Osteoblast (primary cell): ENCODE measurements at regions not wholly inside any gene's neighbourhood (a gene's known extent, or its start where the extent isn't known, plus 50 kb on each side); places are given as distances from the start of the nearest gene placed in this dataset.

Source experiments
- DNase-seq: peaks from one replicate; pipeline ENCODE4 v3.0.0; 2011; ENCODE audit warnings: low spot score, mixed read lengths; ENCODE audit not compliant: insufficient read length; ENCODE audit errors: missing footprints
- H2AFZ ChIP-seq: 2 replicates; pipeline ENCODE4 v1.6.0; 2011; ENCODE audit warnings: mild to moderate bottlenecking, low read length
- H3K27ac ChIP-seq: 2 replicates; pipeline ENCODE4 v1.5.1; 2011; ENCODE audit warnings: mild to moderate bottlenecking, low read depth, low read length, moderate library complexity
- H3K27me3 ChIP-seq: 2 replicates; pipeline ENCODE4 v1.6.0; 2012; ENCODE audit warnings: mild to moderate bottlenecking, control low read depth, inconsistent platforms, low read length, moderate library complexity; ENCODE audit not compliant: insufficient read depth
- H3K36me3 ChIP-seq: 2 replicates; pipeline ENCODE4 v1.5.1; 2011; ENCODE audit warnings: mild to moderate bottlenecking, low read length, control low read depth, moderate library complexity; ENCODE audit not compliant: insufficient read depth
- H3K4me1 ChIP-seq: 2 replicates; pipeline ENCODE4 v1.5.1; 2011; ENCODE audit warnings: mild to moderate bottlenecking, low read length, control low read depth, moderate library complexity; ENCODE audit not compliant: insufficient read depth
- H3K4me2 ChIP-seq: 2 replicates; pipeline ENCODE4 v1.6.0; 2011; ENCODE audit warnings: mild to moderate bottlenecking, low read length; ENCODE audit not compliant: insufficient read depth
- H3K4me3 ChIP-seq: fragments of 200-600 bp; sonication (generic); 3 replicates; pipeline ENCODE4 v1.5.1; 2012; ENCODE audit warnings: mild to moderate bottlenecking, low read length, inconsistent platforms; ENCODE audit not compliant: insufficient read depth
- H3K79me2 ChIP-seq: 2 replicates; pipeline ENCODE4 v1.6.0; 2012; ENCODE audit warnings: mild to moderate bottlenecking, low read length, control low read depth, inconsistent platforms; ENCODE audit not compliant: insufficient read depth
- H3K9me3 ChIP-seq: 2 replicates; pipeline ENCODE4 v1.5.1; 2011; ENCODE audit warnings: low read depth, low read length, control low read depth
- H4K20me1 ChIP-seq: 2 replicates; pipeline ENCODE4 v1.6.0; 2012; ENCODE audit warnings: mild to moderate bottlenecking, low read length, control low read depth; ENCODE audit not compliant: insufficient read depth
- TF ChIP-seq, protein P1 (sequence below): IDR thresholded peaks from 2 replicates; pipeline ENCODE4 v1.5.1; 2011; ENCODE audit warnings: mild to moderate bottlenecking, low read depth, low read length, moderate library complexity; ENCODE audit errors: extremely low read depth

DNA sequence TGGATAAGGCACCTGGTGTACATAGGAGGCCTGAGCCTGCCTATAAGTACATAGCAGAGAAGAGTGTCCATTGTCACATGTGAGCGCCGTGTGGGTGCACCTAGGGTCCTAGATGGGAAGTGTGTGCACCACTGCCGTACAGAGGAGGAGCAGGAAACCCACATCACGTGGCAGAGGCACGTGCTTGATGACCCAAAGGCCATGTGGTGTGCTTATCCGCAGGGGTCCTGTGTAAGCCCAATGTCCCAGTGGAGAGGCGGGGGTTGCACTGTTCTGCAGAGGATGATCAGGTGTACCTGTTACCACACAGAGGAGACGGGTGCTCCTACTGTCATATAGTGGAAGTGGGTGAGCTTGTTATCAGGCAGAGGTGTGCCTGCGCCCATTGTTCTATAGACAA is 354.1 kb upstream of the IRX2 start:
- DNase-seq: no peak
- no peak overlapping the region for H3K4me3 ChIP-seq
- TF ChIP-seq, protein P1, sequence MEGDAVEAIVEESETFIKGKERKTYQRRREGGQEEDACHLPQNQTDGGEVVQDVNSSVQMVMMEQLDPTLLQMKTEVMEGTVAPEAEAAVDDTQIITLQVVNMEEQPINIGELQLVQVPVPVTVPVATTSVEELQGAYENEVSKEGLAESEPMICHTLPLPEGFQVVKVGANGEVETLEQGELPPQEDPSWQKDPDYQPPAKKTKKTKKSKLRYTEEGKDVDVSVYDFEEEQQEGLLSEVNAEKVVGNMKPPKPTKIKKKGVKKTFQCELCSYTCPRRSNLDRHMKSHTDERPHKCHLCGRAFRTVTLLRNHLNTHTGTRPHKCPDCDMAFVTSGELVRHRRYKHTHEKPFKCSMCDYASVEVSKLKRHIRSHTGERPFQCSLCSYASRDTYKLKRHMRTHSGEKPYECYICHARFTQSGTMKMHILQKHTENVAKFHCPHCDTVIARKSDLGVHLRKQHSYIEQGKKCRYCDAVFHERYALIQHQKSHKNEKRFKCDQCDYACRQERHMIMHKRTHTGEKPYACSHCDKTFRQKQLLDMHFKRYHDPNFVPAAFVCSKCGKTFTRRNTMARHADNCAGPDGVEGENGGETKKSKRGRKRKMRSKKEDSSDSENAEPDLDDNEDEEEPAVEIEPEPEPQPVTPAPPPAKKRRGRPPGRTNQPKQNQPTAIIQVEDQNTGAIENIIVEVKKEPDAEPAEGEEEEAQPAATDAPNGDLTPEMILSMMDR: no peak
- H3K27ac ChIP-seq: no peak overlapping the region
- no peaks in the 10 kb centered on the region for H3K79me2 ChIP-seq
- H3K36me3 ChIP-seq: no peaks in the 10 kb centered on the region
- H3K9me3 ChIP-seq: peaks cover 2% of the 10 kb centered on the region
- no peak overlapping the region for H3K4me2 ChIP-seq
- H2AFZ ChIP-seq: no peak overlapping the region
- H3K4me1 ChIP-seq: no peaks in the 10 kb centered on the region
- no peaks in the 10 kb centered on the region for H4K20me1 ChIP-seq
- no peaks in the 10 kb centered on the region for H3K27me3 ChIP-seq

DNA sequence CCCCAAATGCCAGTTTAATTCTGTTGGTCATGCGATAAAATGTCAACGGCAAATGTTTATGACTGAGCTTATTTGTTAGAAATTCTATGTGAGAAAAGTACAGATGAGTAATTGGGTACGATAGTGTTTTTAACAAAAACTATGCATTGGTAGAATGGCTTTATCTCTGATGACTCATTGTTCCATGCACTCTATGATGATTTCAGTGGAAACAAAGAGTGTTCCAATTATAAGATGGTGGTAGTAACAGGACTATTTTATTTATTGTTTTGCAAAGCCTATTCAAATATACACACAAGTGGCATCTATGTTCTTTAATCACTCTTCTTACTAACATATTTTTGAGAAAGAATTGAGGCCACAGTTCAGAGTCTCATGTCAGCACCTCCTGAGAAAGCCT is 353.7 kb upstream of the IRX2 start:
- DNase-seq: no peak
- no peaks in the 10 kb centered on the region for H3K4me1 ChIP-seq

DNA sequence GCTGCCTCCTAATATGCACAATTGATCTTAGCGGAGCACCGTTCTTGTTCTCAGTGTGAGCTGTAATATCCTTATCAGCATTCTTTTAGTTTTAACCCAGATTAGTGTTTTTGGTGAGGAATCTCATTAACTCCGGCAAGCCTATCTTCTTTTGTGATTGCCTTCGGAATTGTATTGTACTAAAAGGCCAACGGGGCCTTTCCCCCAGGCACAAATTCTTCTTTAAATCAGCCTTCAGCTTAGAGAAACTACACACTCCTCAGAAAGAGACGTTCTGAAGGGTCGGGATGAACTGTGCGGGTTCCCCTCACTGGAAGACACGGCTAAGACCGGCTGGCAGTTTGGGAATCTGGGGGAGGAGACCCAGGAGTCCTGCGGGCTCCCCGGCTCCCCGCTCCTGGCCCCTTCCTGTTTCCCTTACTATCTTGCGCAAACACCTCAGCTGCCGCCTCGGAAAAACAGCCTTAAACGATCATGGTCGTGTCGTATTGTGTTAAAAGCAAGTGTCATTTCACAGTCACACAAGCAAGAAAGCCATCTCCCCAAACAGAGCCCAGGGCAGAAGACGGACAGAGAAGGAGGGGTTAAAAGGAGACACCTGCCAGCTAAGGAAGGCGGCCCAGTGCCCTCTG is 353.1 kb upstream of the IRX2 start:
- Histone ChIP-seq H3K36me3 (no peaks in the 10 kb centered on the region), H3K4me2 (no peak overlapping the region), H4K20me1 (no peaks in the 10 kb centered on the region), H3K27me3 (no peaks in the 10 kb centered on the region), H2AFZ (no peak overlapping the region), H3K9me3 (peaks cover 2% of the 10 kb centered on the region), H3K27ac (no peak overlapping the region), H3K79me2 (no peaks in the 10 kb centered on the region), H3K4me1 (no peaks in the 10 kb centered on the region), H3K4me3 (no peak overlapping the region)
- TF ChIP-seq, protein P1: no peak
- no peak for DNase-seq

More for the DNA sequence above, 353.7 kb upstream of the IRX2 start:
- Histone ChIP-seq H3K79me2 (no peaks in the 10 kb centered on the region), H3K9me3 (peaks cover 2% of the 10 kb centered on the region), H3K27ac (no peak overlapping the region), H3K4me3 (no peak overlapping the region), H2AFZ (no peak overlapping the region), H3K36me3 (no peaks in the 10 kb centered on the region), H3K27me3 (no peaks in the 10 kb centered on the region), H3K4me2 (no peak overlapping the region), H4K20me1 (no peaks in the 10 kb centered on the region)
- TF ChIP-seq, protein P1: no peak

DNA sequence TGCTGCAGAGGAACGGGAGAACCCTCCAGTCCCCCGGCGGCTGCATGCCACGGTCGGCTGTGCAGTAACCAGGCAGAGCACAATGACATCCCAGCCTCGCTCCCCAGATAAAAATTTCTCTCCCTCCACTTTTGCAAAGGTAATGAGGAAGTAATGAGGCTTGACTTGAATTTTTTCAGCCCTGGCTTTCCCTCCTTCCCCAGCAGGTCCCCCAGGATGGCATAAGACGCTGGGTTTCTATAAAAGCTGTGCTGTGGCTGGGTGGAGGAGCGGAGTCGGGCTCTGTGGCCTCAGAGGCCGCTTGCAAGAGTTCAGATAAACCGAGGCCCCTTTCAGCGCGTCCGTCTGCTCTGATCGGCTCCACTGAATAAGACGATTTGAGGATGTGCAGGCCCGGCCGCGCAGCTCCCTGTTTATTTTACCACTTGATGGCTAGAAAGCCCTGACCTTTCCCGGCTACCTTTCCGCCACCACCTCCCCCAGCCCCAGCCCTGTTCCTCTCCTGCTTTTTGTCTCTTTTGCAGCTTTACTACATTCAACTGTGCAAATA is 351.9 kb upstream of the IRX2 start:
- Histone ChIP-seq H3K36me3 (no peaks in the 10 kb centered on the region), H3K79me2 (no peaks in the 10 kb centered on the region), H3K27me3 (no peaks in the 10 kb centered on the region), H3K9me3 (peaks cover 2% of the 10 kb centered on the region), H2AFZ (no peak overlapping the region), H3K4me2 (no peak overlapping the region), H3K4me1 (no peaks in the 10 kb centered on the region), H3K4me3 (no peak overlapping the region), H4K20me1 (no peaks in the 10 kb centered on the region), H3K27ac (no peak overlapping the region)
- DNase-seq: no peak
- TF ChIP-seq, protein P1: no peak
